Mesothelial cell of epicardium (in vitro differentiated cells): ENCODE measurements at regions not wholly inside any gene's neighbourhood (a gene's known extent, or its start where the extent isn't known, plus 50 kb on each side); places are given as distances from the start of the nearest gene placed in this dataset.

Experiments
- DNase-seq, 2 experiments: peaks; one replicate each; pipeline ENCODE4 v3.0.0; 2021; ENCODE audit warnings: low spot score in 2 of 2; ENCODE audit not compliant: unreplicated experiment in 2 of 2
- H3K27ac Mint-ChIP-seq: 2 replicates; pipeline ENCODE4 v1.8.0; 2021; ENCODE audit warnings: mixed read lengths
- H3K27me3 Mint-ChIP-seq: 2 replicates; pipeline ENCODE4 v1.8.0; 2021; ENCODE audit warnings: low read depth, mixed read lengths
- H3K36me3 Mint-ChIP-seq: 2 replicates; pipeline ENCODE4 v1.8.0; 2021; ENCODE audit warnings: mixed read lengths
- H3K4me1 Mint-ChIP-seq: 2 replicates; pipeline ENCODE4 v1.8.0; 2021; ENCODE audit warnings: mixed read lengths
- H3K4me3 Mint-ChIP-seq: 2 replicates; pipeline ENCODE4 v1.8.0; 2021; ENCODE audit warnings: mild to moderate bottlenecking, moderate library complexity, mixed read lengths
- H3K9me3 Mint-ChIP-seq: 2 replicates; pipeline ENCODE4 v1.8.0; 2021; ENCODE audit warnings: mixed read lengths
- TF ChIP-seq, protein P1 (sequence below): fragments of 200-600 bp; sonication (generic); IDR thresholded peaks from one replicate; pipeline ENCODE4 v1.5.0; 2021; ENCODE audit warnings: antibody characterized with exemption; ENCODE audit not compliant: unreplicated experiment

GRCh38 chr12:124653169-124653931 lies 85.9 kb upstream of the NCOR2 start:
- Mint-ChIP-seq H3K9me3 (peaks cover 10% of the 10 kb centered on the region), H3K27ac (peak overlapping the region; percentile 31)
- no peak for DNase-seq

GRCh38 chr12:124652661-124653060 lies 85.2 kb upstream of the NCOR2 start:
- H3K4me3 Mint-ChIP-seq = no peak overlapping the region
- no peak overlapping the region for H3K27ac Mint-ChIP-seq
- H3K4me1 Mint-ChIP-seq = peaks cover 18% of the 10 kb centered on the region
- H3K27me3 Mint-ChIP-seq = no peaks in the 10 kb centered on the region
- DNase-seq = no peak
- TF ChIP-seq, protein P1, sequence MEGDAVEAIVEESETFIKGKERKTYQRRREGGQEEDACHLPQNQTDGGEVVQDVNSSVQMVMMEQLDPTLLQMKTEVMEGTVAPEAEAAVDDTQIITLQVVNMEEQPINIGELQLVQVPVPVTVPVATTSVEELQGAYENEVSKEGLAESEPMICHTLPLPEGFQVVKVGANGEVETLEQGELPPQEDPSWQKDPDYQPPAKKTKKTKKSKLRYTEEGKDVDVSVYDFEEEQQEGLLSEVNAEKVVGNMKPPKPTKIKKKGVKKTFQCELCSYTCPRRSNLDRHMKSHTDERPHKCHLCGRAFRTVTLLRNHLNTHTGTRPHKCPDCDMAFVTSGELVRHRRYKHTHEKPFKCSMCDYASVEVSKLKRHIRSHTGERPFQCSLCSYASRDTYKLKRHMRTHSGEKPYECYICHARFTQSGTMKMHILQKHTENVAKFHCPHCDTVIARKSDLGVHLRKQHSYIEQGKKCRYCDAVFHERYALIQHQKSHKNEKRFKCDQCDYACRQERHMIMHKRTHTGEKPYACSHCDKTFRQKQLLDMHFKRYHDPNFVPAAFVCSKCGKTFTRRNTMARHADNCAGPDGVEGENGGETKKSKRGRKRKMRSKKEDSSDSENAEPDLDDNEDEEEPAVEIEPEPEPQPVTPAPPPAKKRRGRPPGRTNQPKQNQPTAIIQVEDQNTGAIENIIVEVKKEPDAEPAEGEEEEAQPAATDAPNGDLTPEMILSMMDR = no peak
- H3K36me3 Mint-ChIP-seq = peaks cover 5% of the 10 kb centered on the region
- H3K9me3 Mint-ChIP-seq = peaks cover 12% of the 10 kb centered on the region

More at GRCh38 chr12:124653169-124653931, 85.9 kb upstream of the NCOR2 start:
- Mint-ChIP-seq H3K36me3 (peaks cover 5% of the 10 kb centered on the region), H3K4me3 (no peak overlapping the region), H3K27me3 (no peaks in the 10 kb centered on the region), H3K4me1 (peaks cover 18% of the 10 kb centered on the region)
- TF ChIP-seq, protein P1 = no peak

- peaks cover 12% of the 10 kb centered on the region for H3K9me3 Mint-ChIP-seq
- TF ChIP-seq, protein P1 = no peak
- H3K27me3 Mint-ChIP-seq = no peaks in the 10 kb centered on the region
- peaks cover 18% of the 10 kb centered on the region for H3K4me1 Mint-ChIP-seq
- no peak overlapping the region for H3K27ac Mint-ChIP-seq
- no peak overlapping the region for H3K4me3 Mint-ChIP-seq
- no peak for DNase-seq
- peaks cover 5% of the 10 kb centered on the region for H3K36me3 Mint-ChIP-seq
These were observed 84.3 kb upstream of the NCOR2 start for GRCh38 chr12:124651516-124652273.

DNA sequence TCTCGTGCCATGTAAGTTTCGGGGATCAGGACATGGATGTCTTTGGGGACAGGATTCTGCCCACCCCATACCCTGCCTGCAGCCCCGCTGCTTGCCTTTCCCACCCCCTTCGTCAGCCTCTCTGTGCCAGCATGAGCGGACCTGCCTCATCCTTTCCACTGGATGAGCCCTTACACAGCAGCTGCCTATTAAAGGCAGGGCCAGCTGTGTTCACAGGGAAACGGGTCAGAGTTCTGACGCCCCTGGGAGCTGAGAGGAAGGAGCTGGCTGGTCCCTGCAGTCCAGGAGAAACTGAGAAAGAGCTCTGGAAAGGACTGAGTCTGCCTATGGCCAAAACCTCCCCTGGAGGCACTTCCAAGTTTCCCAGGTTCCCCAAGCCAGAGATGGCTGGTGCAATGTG lies 83.5 kb upstream of the NCOR2 start:
- Mint-ChIP-seq H3K36me3 (peaks cover 5% of the 10 kb centered on the region), H3K4me1 (peaks cover 15% of the 10 kb centered on the region), H3K27me3 (no peaks in the 10 kb centered on the region), H3K27ac (no peak overlapping the region), H3K9me3 (peaks cover 12% of the 10 kb centered on the region), H3K4me3 (no peak overlapping the region)
- TF ChIP-seq, protein P1 = no peak
- no peak for DNase-seq

DNA sequence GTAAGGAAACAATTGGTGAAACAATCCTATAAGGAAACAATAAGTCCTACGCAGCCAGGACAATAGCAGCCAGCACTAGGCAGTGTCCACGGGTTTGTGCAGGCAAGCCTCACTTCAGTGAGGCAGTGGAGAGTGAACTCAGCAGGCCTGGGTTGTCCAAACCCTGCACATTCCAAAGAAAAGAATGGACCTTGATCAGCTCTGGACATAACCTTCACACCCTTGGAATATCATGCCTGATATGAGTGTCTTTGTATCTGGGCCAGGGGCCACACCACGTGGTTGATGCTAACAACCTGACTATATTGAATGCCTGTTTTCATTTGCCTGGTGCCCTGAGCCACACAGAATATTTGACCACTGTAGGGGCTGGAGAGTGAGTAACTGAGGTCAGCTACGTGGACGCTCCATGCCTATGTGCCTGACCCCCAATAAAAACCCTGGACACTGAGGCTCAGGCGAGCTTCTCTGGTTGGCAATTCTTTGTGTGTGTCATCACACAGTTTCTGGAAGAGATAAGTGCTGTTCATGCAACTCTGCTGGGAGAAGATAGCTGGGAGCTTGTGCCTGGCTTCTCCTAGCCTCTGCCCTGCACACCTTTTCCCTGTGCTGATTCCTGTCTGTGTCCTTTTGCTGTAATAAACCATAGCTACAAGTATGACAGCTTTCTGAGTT lies 81.4 kb upstream of the NCOR2 start:
- TF ChIP-seq, protein P1 = no peak
- no peak for DNase-seq
- H3K27me3 Mint-ChIP-seq = no peaks in the 10 kb centered on the region
- no peak overlapping the region for H3K4me3 Mint-ChIP-seq
- H3K36me3 Mint-ChIP-seq = peaks cover 5% of the 10 kb centered on the region
- H3K9me3 Mint-ChIP-seq = peaks cover 12% of the 10 kb centered on the region
- H3K27ac Mint-ChIP-seq = no peak overlapping the region
- H3K4me1 Mint-ChIP-seq = peaks cover 3% of the 10 kb centered on the region
